NOMO-1 (cell line): ENCODE measurements at regions not wholly inside any gene's neighbourhood (a gene's known extent, or its start where the extent isn't known, plus 50 kb on each side); places are given as distances from the start of the nearest gene placed in this dataset.

ENCODE experiments used
- DNase-seq, 2 experiments: peaks; one replicate each; lab custom pipeline; 2025; ENCODE audit not compliant: unreplicated experiment in 2 of 2; lab: John Stamatoyannopoulos, UW

DNA sequence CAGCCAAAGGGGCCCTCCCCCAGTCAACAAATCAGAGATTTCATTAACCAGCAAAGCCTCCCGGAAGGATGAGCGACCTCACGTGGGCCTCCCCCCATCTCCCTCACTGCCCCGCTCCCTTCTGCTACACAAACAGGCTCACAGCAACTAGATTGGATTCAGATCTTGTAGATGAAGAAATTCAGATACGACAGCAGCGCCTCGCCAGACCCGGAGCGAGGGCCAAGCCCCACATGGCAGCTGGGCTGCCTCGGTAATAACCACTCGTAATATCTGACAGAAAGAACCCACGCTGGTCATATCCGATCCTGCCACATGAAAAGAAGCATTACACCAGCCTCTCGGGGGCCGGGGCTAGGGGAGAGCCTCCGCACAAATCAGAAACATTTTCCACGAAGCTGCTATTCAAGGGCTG, 581.3 kb downstream of the BCOR start:
- no peak for DNase-seq

DNA sequence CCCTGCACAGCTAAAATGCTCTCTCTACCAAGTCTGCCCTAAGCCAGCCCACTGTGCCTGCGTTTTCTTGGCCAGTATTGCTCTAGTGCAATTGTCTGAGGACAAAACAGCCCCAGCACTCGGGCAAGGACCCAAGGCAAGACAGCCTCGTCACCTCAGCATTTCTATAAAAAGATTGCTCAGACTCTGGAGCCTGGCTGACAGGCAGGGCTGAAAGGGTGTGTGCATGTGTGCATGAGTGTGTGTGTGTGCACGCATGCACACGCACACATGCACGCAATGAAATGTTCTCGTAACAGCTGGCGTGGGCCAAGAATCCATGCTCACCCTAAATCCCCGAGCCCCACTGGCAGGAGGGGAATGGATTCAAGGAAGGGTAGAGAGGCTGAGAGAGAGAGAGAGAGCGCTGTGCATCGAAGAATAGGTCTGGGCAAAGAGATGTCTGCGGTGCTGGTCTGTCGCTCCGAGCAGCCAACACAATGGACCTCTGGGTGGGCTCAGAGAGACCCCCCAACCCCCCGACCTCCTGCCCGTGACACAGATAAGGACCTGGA, 579.2 kb downstream of the BCOR start:
- no peak for DNase-seq

DNA sequence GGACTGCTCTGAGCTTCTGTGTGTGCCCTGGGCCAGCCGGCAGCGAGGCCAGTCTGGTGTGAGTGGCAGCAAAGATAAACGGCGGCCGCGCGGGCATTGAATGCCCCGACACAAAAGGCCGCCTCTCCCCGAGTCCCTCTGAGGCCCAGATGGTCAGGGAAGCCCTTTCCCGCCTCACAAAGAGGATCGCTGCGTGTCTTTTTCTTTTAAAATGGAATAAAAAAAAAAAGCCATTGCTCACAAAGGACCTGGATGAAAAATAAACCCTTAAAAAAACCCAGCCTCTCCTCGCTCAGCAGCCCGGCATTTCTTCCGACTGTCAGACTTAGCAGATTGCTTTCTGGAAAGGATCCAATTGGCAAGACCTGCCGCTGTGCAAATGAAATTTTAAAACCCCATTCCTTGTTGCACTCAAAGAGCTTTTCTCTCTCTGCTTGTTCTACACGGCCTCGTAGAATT, 578.7 kb downstream of the BCOR start:
- no peak for DNase-seq

- DNase-seq = no peak
These were observed 578.0 kb downstream of the BCOR start for GRCh38 chrX:39519566-39520301.

- no peak for DNase-seq
These were observed 572.0 kb downstream of the BCOR start for GRCh38 chrX:39525758-39526157.

GRCh38 chrX:39527025-39527424, 570.7 kb downstream of the BCOR start:
- DNase-seq = no peak

- DNase-seq = no peak
These were observed 569.4 kb downstream of the BCOR start for GRCh38 chrX:39528161-39528916.

- no peak for DNase-seq
These were observed 565.0 kb downstream of the BCOR start for GRCh38 chrX:39532761-39533160.

- DNase-seq = no peak
These were observed 562.8 kb downstream of the BCOR start for GRCh38 chrX:39534949-39535348.

- DNase-seq = no peak
These were observed 561.5 kb downstream of the BCOR start for GRCh38 chrX:39536211-39536610.

GRCh38 chrX:39541881-39542280, 555.9 kb downstream of the BCOR start:
- no peak for DNase-seq

- DNase-seq = no peak
These were observed 555.4 kb downstream of the BCOR start for GRCh38 chrX:39542316-39542715.

DNA sequence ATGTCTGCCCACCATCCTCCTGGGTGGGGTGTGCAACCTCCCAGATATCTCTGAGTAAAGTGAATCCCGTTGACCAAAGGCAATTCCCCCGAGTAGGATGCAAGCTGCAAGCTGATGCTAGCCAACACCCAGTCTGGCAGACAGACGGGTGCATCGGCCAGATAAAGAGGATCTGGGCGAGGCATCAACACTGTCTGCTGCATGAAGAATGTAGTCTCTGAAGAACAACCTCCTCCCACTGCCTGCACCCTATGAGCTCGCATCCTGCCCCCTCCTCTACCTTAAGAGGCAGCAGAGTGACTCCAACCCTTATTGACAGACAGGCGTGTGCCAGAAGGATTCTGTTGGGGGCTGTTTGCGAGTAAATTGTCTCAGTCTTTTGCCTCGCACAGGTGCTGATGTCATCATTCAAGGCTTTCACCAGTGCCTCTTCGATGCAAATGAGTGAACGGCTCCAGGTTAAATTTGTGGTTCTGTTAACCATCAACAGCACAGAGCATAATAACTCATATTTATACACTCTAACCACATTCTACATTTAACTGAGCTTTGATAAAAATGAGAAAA, 546.9 kb downstream of the BCOR start:
- DNase-seq = no peak

DNA sequence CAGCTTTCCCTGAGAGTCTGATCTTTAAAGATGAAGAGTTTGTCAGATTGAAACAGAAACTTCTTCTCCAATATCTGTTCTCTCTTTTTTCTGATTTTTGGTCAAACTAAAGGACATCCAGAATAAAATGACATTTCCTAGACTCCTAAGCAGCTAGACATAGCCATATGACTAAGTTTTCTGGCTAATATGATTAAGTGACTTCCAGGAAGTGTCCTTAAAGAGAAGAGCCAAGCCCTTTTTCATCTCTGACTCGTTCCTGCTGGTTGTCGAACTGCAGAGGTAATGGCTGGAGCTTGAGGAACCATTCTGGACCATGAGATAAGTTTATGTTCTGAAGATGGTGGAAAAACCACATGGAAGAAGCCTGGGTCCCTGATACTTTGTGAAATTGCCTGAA, 546.0 kb downstream of the BCOR start:
- DNase-seq = no peak

DNA sequence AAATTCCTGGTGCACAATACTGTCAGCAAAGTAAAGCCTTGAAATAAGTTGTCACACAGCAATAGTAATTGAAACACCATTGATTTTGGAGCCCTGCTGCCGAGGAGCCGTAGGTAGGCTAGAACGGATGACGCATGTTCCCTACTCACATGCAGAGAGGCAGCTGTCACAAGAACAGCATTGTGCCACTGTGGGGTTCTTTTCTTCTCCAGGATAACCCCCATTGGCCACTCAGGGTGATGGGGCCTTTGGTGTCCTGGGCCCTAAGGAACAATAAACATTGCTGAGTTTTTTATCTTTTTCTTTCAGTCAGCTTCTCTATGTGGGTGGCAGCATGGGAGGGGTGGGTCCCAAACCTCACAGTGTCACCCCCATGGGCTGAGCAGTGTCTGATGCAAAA, 542.3 kb downstream of the BCOR start:
- no peak for DNase-seq

DNA sequence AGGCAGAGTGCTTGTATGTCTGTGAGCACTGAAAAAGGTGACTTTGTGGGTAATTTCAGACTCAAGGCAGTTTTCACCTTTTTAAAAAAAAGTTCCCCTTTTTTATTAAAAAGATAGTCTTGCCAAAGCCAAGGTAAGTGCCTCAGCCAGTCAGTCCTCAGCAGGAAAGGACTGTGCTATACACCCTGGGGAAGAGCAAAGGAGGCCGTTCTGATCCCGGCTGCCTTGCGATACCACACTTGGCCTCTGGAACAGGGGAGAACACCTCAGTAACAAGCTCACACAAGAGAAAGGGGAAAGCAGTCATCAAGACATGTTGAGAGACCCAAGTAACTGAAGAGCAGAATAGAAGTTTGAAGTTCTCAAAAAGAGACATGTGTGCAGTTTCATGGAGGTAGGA, 541.7 kb downstream of the BCOR start:
- no peak for DNase-seq

DNA sequence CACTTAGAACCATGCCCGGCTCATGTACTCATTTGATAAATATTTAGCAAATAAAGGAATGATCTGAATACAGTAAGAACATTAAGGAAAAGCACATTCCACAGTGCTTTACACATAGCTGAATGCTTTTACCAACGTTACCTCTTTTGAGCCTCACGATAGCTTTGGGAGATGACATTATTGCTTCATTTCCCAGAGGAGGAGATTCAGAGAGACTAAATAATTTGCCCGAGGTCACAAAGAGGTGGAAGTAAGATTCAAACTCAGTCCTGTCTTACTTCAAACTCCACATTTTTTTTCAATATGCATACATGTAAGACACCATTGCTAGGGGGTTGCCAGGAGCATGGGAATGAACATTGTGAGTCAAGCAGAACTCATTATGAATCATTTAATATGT, 538.5 kb downstream of the BCOR start:
- DNase-seq = no peak

DNA sequence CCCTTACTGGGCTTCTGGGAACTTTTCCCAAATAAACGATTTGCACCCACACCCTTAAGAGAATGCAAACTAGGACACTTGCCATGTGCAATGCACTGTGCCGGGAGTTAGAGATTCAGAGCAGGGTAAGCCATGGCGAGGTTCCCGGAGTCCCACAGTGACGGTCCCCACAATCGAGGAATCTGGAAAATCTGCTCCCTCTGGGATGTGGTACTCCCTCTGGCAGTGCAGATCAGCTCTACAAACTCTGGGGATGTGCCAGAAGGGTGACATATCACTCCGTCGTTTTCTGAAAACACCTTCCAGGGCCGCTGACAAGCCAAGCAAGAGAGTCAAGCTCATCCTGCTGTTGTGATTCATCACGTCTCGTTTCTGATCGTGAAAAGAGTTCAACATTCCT, 537.5 kb downstream of the BCOR start:
- DNase-seq = no peak

- DNase-seq = peak in 1 of 2 experiments; percentile 64
These were observed 534.6 kb downstream of the BCOR start for GRCh38 chrX:39563178-39563577.

DNA sequence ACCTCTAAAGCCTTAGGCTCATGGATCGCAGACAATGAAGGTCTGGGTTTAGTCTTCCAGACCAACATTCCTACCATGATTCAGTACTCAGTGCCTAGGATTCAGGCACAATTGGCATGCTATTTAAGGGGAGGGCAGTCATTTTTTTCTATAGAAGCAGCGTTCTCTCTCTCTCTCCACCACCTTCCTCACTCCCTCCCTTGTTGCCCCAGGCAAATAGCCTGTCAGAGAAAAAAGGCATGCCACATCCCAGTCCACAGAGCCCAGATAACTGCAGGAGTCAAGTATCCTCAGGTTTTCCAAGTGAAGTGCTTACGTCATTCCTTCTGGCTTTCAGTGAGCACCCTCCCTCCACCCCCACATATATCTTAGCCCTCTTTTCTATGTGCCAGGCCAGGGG, 533.0 kb downstream of the BCOR start:
- no peak for DNase-seq

DNA sequence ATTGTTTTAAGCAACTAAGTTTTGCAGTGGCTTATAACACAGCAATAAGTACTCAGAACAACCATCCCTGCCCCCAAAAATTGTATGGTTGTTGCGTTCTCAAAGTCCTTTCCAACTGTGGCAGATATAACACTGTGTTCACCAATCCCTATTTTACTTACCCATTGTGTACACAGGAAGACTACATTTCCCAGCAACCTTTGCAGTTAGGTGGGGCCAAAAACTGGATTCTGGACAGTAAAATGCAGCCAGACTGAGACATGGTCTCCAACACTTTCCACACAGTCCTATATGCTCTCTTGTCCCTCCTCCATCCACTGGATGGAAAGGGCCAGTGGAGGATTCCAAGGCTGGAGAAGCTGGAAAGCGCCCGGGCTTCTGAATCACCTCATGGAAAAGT, 523.6 kb downstream of the BCOR start:
- no peak for DNase-seq
